ENCODE measurements at regions not wholly inside any gene's neighbourhood (a gene's known extent, or its start where the extent isn't known, plus 50 kb on each side); places are given as distances from the start of the nearest gene placed in this dataset.

- TF ChIP-seq CTCF (IDR thresholded peaks at IDR 0.05) (no peak), EZH2 (IDR thresholded peaks at IDR 0.05; ENCODE audit: borderline replicate concordance, insufficient read depth, low read depth, low read length, poor library complexity, severe bottlenecking) (no peak)
Measured at GRCh38 chr2:230644356-230644935, 68.2 kb upstream of the CAB39 start.

All from B cell (primary cell).